GM12874 (cell line): ENCODE measurements at regions not wholly inside any gene's neighbourhood (a gene's known extent, or its start where the extent isn't known, plus 50 kb on each side); places are given as distances from the start of the nearest gene placed in this dataset.

Experiments
- TF ChIP-seq, protein P1 (sequence below): IDR thresholded peaks from 2 replicates; pipeline ENCODE4 v1.5.1; 2011; ENCODE audit warnings: low read depth, mild to moderate bottlenecking, control low read depth, low read length, moderate library complexity; ENCODE audit not compliant: insufficient read depth

DNA sequence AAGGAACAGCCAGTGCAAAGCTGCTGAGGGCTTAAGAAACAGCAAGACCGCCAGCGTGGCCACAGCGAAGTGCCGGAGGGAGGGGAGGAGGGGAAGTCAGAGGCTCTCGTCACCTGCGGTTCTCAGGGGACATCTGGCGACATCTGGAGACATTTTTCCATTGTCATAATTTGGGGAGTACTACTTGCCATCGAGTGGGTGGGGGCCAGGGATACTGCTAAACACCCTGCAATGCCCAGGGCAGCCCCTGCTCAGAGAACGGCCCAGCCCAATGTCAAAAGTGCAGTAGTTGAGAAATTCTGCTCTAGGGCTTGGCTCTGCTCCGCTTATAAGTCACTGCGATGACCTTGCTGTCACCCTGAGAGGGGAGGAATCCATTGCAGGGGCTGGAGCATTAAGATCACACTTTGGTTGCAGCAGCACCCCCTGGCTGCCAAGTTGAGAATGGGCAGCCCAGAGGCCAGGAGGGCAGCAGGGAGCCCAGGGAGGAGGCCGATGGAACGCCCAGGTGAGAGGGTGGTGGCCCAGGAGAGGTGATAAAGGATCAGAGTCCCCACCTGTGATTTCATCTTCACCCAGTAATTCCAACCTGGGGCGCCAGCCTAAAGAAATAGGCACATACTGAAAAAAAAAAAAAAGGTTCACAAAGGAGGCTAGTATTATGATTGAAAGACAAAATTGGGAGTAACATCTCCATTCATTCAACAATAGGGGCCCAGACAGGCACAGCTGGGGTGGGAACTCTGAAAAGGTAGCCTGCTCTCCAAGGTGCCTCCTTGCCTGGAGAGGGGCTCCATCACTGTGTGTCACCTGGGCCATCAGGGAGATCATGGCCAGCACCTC is 218.2 kb downstream of the BMP7 start:
- TF ChIP-seq, protein P1, sequence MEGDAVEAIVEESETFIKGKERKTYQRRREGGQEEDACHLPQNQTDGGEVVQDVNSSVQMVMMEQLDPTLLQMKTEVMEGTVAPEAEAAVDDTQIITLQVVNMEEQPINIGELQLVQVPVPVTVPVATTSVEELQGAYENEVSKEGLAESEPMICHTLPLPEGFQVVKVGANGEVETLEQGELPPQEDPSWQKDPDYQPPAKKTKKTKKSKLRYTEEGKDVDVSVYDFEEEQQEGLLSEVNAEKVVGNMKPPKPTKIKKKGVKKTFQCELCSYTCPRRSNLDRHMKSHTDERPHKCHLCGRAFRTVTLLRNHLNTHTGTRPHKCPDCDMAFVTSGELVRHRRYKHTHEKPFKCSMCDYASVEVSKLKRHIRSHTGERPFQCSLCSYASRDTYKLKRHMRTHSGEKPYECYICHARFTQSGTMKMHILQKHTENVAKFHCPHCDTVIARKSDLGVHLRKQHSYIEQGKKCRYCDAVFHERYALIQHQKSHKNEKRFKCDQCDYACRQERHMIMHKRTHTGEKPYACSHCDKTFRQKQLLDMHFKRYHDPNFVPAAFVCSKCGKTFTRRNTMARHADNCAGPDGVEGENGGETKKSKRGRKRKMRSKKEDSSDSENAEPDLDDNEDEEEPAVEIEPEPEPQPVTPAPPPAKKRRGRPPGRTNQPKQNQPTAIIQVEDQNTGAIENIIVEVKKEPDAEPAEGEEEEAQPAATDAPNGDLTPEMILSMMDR: peak; percentile 80

- TF ChIP-seq, protein P1: no peak
These were observed 217.1 kb downstream of the BMP7 start for GRCh38 chr20:57049296-57049695.

GRCh38 chr20:57051096-57051495 is 215.3 kb downstream of the BMP7 start:
- TF ChIP-seq, protein P1: no peak

GRCh38 chr20:57053067-57053466 is 213.4 kb downstream of the BMP7 start:
- TF ChIP-seq, protein P1: no peak

- TF ChIP-seq, protein P1: no peak
These were observed 212.5 kb downstream of the BMP7 start for GRCh38 chr20:57053793-57054552.

- TF ChIP-seq, protein P1: no peak
These were observed 211.1 kb downstream of the BMP7 start for GRCh38 chr20:57055345-57055744.

GRCh38 chr20:57056651-57057050 is 209.8 kb downstream of the BMP7 start:
- TF ChIP-seq, protein P1: no peak
